Liver (tissue), 3 donors: ENCODE measurements at regions not wholly inside any gene's neighbourhood (a gene's known extent, or its start where the extent isn't known, plus 50 kb on each side); places are given as distances from the start of the nearest gene placed in this dataset.

Experiments used
- CTCF ChIP-seq: fragments of 150-350 bp; IDR thresholded peaks from 2 replicates; pipeline ENCODE4 v1.5.1; 2017; ENCODE audit warnings: improper control_type of control experiment, low read depth, low read length; ENCODE audit not compliant: missing input control
- TAF1 ChIP-seq: conservative IDR thresholded peaks from 2 replicates; pipeline ENCODE4 v1.6.1; 2016; ENCODE audit warnings: antibody characterized with exemption, mild to moderate bottlenecking
- donor health status: healthy.
- donor health status: healthy.

GRCh38 chr11:29351301-29351873 lies 665.4 kb downstream of the KCNA4 start:
- TF ChIP-seq CTCF (no peak), TAF1 (no peak)
